GM23338 (cell line): ENCODE measurements at regions not wholly inside any gene's neighbourhood (a gene's known extent, or its start where the extent isn't known, plus 50 kb on each side); places are given as distances from the start of the nearest gene placed in this dataset.
"Not testable (repeated sequence)": the region's sequence is repeated elsewhere in the genome, so short reads cannot be mapped to it uniquely, and the experiment has no call there.

Experiments used
- ATAC-seq: fragments of 200-7000 bp; cut with Tn5 transposase; 3 replicates; pipeline ENCODE4 v1.9.1; 2020
- DNase-seq: peaks from one replicate; pipeline ENCODE4 v3.0.0-alpha.2; 2015; ENCODE audit warnings: low spot score
- H2AFZ ChIP-seq: fragments of 200-600 bp; sonication (generic); 2 replicates; pipeline ENCODE4 v1.8.0; 2016; ENCODE audit warnings: antibody characterized with exemption, mild to moderate bottlenecking, moderate library complexity
- H3F3A ChIP-seq: fragments of 200-600 bp; sonication (generic); replicated peaks from 2 replicates; pipeline ENCODE4 v1.8.0; 2017; ENCODE audit warnings: antibody characterized with exemption, mixed run types, low read depth
- H3K27ac ChIP-seq: fragments of 200-600 bp; sonication (generic); 2 replicates; pipeline ENCODE4 v1.6.1; 2016; ENCODE audit warnings: low read depth
- H3K27me3 ChIP-seq: fragments of 200-600 bp; sonication (generic); 2 replicates; pipeline ENCODE4 v1.8.0; 2016; ENCODE audit warnings: mild to moderate bottlenecking, mixed run types, moderate library complexity; ENCODE audit not compliant: insufficient read depth
- H3K36me3 ChIP-seq: fragments of 200-600 bp; sonication (generic); 2 replicates; pipeline ENCODE4 v1.8.0; 2016; ENCODE audit warnings: mild to moderate bottlenecking; ENCODE audit not compliant: insufficient read depth
- H3K4me1 ChIP-seq: fragments of 200-600 bp; sonication (generic); 2 replicates; pipeline ENCODE4 v1.8.0; 2016; ENCODE audit warnings: mild to moderate bottlenecking, moderate library complexity; ENCODE audit not compliant: insufficient read depth
- H3K4me2 ChIP-seq: fragments of 200-600 bp; sonication (generic); 2 replicates; pipeline ENCODE4 v1.7.1; 2017; ENCODE audit warnings: mixed run types
- H3K4me3 ChIP-seq: fragments of 200-600 bp; sonication (generic); 2 replicates; pipeline ENCODE4 v1.6.1; 2016; ENCODE audit warnings: mixed run types
- H3K79me2 ChIP-seq: fragments of 200-600 bp; sonication (generic); replicated peaks from 2 replicates; pipeline ENCODE4 v1.8.0; 2017; ENCODE audit warnings: mild to moderate bottlenecking; ENCODE audit not compliant: insufficient read depth
- H3K9me2 ChIP-seq: fragments of 200-600 bp; sonication (generic); 2 replicates; pipeline ENCODE4 v1.8.0; 2017; ENCODE audit not compliant: insufficient read depth
- H4K20me1 ChIP-seq: fragments of 200-600 bp; sonication (generic); replicated peaks from 2 replicates; pipeline ENCODE4 v1.8.0; 2017; ENCODE audit warnings: mild to moderate bottlenecking; ENCODE audit not compliant: insufficient read depth
- H3K27ac Mint-ChIP-seq: 2 replicates; pipeline ENCODE4 v1.8.0; 2020; ENCODE audit warnings: inconsistent platforms, mild to moderate bottlenecking, moderate library complexity, mixed read lengths
- H3K27me3 Mint-ChIP-seq: 3 replicates; pipeline ENCODE4 v1.8.0; 2022; ENCODE audit warnings: low read depth, mild to moderate bottlenecking, moderate library complexity, mixed read lengths, inconsistent platforms; ENCODE audit not compliant: insufficient read depth, poor library complexity
- H3K36me3 Mint-ChIP-seq: 3 replicates; pipeline ENCODE4 v1.8.0; 2021; ENCODE audit warnings: low read depth, mild to moderate bottlenecking, inconsistent platforms, moderate library complexity, mixed read lengths
- H3K4me1 Mint-ChIP-seq: 3 replicates; pipeline ENCODE4 v1.8.0; 2020; ENCODE audit warnings: mild to moderate bottlenecking, inconsistent platforms, mixed read lengths
- H3K4me3 Mint-ChIP-seq: 3 replicates; pipeline ENCODE4 v1.8.0; 2021; ENCODE audit warnings: moderate library complexity, mild to moderate bottlenecking, inconsistent platforms, mixed read lengths
- H3K9me3 Mint-ChIP-seq: 3 replicates; pipeline ENCODE4 v1.8.0; 2020; ENCODE audit warnings: moderate library complexity, mild to moderate bottlenecking, inconsistent platforms, mixed read lengths
- CREB1 ChIP-seq: fragments of 250-450 bp; sonication (Bioruptor Pico); IDR thresholded peaks from 2 replicates; pipeline ENCODE4 v1.5.0; 2020; ENCODE audit warnings: low read depth, mild to moderate bottlenecking, moderate library complexity
- CTCF ChIP-seq, 2 experiments: fragments of 200-600 bp in 1 of 2; sonication (generic) in 1 of 2; conservative IDR thresholded peaks; 2 replicates each; pipeline versions ENCODE4 v1.5.1 to v1.6.1; 2016 to 2017; ENCODE audit warnings: antibody characterized with exemption in 2 of 2, low read depth in 2 of 2, mild to moderate bottlenecking in 2 of 2, moderate library complexity in 1 of 2
- EZH2 ChIP-seq: fragments of 200-600 bp; sonication (generic); IDR thresholded peaks from one replicate; pipeline ENCODE4 v1.8.0; 2017; ENCODE audit warnings: antibody characterized with exemption, mild to moderate bottlenecking, low read depth; ENCODE audit not compliant: unreplicated experiment
- EZH2phosphoT487 ChIP-seq: fragments of 200-600 bp; sonication (generic); IDR thresholded peaks from one replicate; pipeline ENCODE4 v1.8.1; 2018; ENCODE audit warnings: antibody characterized with exemption; ENCODE audit not compliant: unreplicated experiment
- NANOG ChIP-seq: IDR thresholded peaks from 2 replicates; pipeline ENCODE4 v1.6.1; 2016; ENCODE audit warnings: antibody characterized with exemption, borderline replicate concordance
- STAT1 ChIP-seq: IDR thresholded peaks from one replicate; pipeline ENCODE4 v1.6.1; 2016; ENCODE audit warnings: antibody characterized with exemption; ENCODE audit not compliant: unreplicated experiment
- ZNF331 ChIP-seq: fragments of 250-450 bp; sonication (Bioruptor Pico); IDR thresholded peaks from 2 replicates; pipeline ENCODE4 v1.5.0; 2020; ENCODE audit warnings: low read depth, mild to moderate bottlenecking, moderate library complexity
- ZNF462 ChIP-seq: fragments of 250-450 bp; sonication (Bioruptor Pico); IDR thresholded peaks from 2 replicates; pipeline ENCODE4 v1.5.0; 2020; ENCODE audit warnings: mild to moderate bottlenecking, moderate library complexity
- TF ChIP-seq, protein P1 (sequence below): IDR thresholded peaks from one replicate; pipeline ENCODE4 v1.6.1; 2018; ENCODE audit warnings: antibody characterized with exemption; ENCODE audit not compliant: unreplicated experiment
- TF ChIP-seq, protein P2 (sequence below): IDR thresholded peaks from 2 replicates; pipeline ENCODE4 v1.6.1; 2016; ENCODE audit warnings: antibody characterized with exemption

- not testable (repeated sequence) for H3K27ac Mint-ChIP-seq, H3K4me1 ChIP-seq, DNase-seq, H3K36me3 Mint-ChIP-seq, H3K27ac ChIP-seq, H3K9me3 Mint-ChIP-seq, H3F3A ChIP-seq, H3K27me3 ChIP-seq, H3K79me2 ChIP-seq, H3K4me1 Mint-ChIP-seq, H3K36me3 ChIP-seq, H3K4me3 ChIP-seq, H3K27me3 Mint-ChIP-seq, H2AFZ ChIP-seq, ATAC-seq, H3K4me2 ChIP-seq, H4K20me1 ChIP-seq, H3K9me2 ChIP-seq, H3K4me3 Mint-ChIP-seq
These were observed 683.7 kb downstream of the DACH1 start for GRCh38 chr13:71183352-71183751.

DNA sequence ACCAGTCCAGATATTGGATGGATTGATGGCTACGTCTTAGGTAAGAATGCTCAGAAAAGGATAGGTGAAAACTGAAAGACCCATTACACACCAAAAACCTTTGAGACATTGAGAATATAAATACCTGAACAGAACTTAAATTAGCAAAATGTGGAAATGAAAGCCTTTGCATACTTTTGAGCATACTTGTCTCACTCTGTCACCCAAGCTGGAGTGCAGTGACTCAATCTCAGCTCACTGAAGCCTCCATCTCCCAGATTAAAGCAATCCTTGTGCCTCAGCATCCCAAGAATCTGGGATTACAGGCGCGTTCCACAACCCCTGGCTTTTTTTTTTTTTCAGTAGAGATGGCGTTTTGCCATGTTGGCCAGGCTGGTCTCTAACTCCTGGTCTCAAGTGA is 695.3 kb downstream of the DACH1 start:
- no peak overlapping the region for H3K4me3 ChIP-seq
- Mint-ChIP-seq H3K4me1 (0 out of 3 replicates have a peak, but pooled peaks cover 2% of the 10 kb centered on the region), H3K9me3 (no peaks in the 10 kb centered on the region), H3K4me3 (no peak overlapping the region), H3K27ac (no peak overlapping the region), H3K36me3 (no peaks in the 10 kb centered on the region), H3K27me3 (no peaks in the 10 kb centered on the region)
- H3K9me2 ChIP-seq: no peaks in the 10 kb centered on the region
- no peaks in the 10 kb centered on the region for H3K79me2 ChIP-seq
- no peak for ATAC-seq
- H3F3A ChIP-seq: no peaks in the 10 kb centered on the region
- H3K36me3 ChIP-seq: no peaks in the 10 kb centered on the region
- no peak for DNase-seq
- no peak overlapping the region for H2AFZ ChIP-seq
- no peak overlapping the region for H3K27ac ChIP-seq
- H3K4me1 ChIP-seq: no peaks in the 10 kb centered on the region
- H3K27me3 ChIP-seq: no peaks in the 10 kb centered on the region
- no peaks in the 10 kb centered on the region for H4K20me1 ChIP-seq
- no peak overlapping the region for H3K4me2 ChIP-seq
- TF ChIP-seq EZH2phosphoT487 (no peak), STAT1 (no peak), EZH2 (no peak), CTCF (conservative IDR thresholded peaks at IDR 0.05; ENCODE audit: low read depth in 2 of 2) (no peak), ZNF462 (CRISPR knock-in tag) (no peak), ZNF331 (CRISPR knock-in tag) (no peak), CREB1 (CRISPR knock-in tag) (no peak), NANOG (no peak)
- TF ChIP-seq, protein P1, sequence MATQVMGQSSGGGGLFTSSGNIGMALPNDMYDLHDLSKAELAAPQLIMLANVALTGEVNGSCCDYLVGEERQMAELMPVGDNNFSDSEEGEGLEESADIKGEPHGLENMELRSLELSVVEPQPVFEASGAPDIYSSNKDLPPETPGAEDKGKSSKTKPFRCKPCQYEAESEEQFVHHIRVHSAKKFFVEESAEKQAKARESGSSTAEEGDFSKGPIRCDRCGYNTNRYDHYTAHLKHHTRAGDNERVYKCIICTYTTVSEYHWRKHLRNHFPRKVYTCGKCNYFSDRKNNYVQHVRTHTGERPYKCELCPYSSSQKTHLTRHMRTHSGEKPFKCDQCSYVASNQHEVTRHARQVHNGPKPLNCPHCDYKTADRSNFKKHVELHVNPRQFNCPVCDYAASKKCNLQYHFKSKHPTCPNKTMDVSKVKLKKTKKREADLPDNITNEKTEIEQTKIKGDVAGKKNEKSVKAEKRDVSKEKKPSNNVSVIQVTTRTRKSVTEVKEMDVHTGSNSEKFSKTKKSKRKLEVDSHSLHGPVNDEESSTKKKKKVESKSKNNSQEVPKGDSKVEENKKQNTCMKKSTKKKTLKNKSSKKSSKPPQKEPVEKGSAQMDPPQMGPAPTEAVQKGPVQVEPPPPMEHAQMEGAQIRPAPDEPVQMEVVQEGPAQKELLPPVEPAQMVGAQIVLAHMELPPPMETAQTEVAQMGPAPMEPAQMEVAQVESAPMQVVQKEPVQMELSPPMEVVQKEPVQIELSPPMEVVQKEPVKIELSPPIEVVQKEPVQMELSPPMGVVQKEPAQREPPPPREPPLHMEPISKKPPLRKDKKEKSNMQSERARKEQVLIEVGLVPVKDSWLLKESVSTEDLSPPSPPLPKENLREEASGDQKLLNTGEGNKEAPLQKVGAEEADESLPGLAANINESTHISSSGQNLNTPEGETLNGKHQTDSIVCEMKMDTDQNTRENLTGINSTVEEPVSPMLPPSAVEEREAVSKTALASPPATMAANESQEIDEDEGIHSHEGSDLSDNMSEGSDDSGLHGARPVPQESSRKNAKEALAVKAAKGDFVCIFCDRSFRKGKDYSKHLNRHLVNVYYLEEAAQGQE: no peak
- TF ChIP-seq, protein P2, sequence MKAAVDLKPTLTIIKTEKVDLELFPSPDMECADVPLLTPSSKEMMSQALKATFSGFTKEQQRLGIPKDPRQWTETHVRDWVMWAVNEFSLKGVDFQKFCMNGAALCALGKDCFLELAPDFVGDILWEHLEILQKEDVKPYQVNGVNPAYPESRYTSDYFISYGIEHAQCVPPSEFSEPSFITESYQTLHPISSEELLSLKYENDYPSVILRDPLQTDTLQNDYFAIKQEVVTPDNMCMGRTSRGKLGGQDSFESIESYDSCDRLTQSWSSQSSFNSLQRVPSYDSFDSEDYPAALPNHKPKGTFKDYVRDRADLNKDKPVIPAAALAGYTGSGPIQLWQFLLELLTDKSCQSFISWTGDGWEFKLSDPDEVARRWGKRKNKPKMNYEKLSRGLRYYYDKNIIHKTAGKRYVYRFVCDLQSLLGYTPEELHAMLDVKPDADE: no peak
